ENCODE measurements at regions not wholly inside any gene's neighbourhood (a gene's known extent, or its start where the extent isn't known, plus 50 kb on each side); places are given as distances from the start of the nearest gene placed in this dataset.

DNA sequence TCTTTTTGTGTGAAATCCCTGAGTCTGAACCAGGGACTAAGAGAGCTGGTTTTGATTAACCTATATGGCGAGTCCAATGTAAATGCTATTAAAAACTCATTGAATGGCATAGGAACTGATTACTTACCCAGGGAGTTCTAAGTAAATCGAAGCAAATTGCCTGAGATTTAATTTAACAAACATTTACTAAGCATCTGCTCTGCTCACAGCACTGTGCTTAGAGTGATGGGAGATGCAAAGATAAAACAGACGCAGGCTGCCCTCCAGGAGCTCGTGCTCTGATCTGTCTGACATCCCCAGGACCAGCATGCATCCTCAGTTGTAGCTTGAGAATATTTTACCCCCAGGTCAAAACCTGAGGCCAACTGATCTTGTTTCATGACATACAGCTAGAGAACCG lies 247.9 kb downstream of the NR2F2 start:
- TF ChIP-seq POLR2AphosphoS5 (IDR thresholded peaks at IDR 0.05; ENCODE audit: low read depth, low read length) (no peak), TAF1 (IDR thresholded peaks at IDR 0.05; ENCODE audit: borderline replicate concordance, insufficient read depth, low read length) (no peak), SIN3A (IDR thresholded peaks at IDR 0.05; ENCODE audit: borderline replicate concordance, insufficient read depth, low read length) (no peak)
- TF ChIP-seq, protein P1, sequence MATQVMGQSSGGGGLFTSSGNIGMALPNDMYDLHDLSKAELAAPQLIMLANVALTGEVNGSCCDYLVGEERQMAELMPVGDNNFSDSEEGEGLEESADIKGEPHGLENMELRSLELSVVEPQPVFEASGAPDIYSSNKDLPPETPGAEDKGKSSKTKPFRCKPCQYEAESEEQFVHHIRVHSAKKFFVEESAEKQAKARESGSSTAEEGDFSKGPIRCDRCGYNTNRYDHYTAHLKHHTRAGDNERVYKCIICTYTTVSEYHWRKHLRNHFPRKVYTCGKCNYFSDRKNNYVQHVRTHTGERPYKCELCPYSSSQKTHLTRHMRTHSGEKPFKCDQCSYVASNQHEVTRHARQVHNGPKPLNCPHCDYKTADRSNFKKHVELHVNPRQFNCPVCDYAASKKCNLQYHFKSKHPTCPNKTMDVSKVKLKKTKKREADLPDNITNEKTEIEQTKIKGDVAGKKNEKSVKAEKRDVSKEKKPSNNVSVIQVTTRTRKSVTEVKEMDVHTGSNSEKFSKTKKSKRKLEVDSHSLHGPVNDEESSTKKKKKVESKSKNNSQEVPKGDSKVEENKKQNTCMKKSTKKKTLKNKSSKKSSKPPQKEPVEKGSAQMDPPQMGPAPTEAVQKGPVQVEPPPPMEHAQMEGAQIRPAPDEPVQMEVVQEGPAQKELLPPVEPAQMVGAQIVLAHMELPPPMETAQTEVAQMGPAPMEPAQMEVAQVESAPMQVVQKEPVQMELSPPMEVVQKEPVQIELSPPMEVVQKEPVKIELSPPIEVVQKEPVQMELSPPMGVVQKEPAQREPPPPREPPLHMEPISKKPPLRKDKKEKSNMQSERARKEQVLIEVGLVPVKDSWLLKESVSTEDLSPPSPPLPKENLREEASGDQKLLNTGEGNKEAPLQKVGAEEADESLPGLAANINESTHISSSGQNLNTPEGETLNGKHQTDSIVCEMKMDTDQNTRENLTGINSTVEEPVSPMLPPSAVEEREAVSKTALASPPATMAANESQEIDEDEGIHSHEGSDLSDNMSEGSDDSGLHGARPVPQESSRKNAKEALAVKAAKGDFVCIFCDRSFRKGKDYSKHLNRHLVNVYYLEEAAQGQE (IDR thresholded peaks at IDR 0.05; ENCODE audit: insufficient read depth in 1 of 2, low read depth in 2 of 2, low read length in 2 of 2), result no peak

Measured in PFSK-1 (cell line).